ENCODE measurements at regions not wholly inside any gene's neighbourhood (a gene's known extent, or its start where the extent isn't known, plus 50 kb on each side); places are given as distances from the start of the nearest gene placed in this dataset.

DNA sequence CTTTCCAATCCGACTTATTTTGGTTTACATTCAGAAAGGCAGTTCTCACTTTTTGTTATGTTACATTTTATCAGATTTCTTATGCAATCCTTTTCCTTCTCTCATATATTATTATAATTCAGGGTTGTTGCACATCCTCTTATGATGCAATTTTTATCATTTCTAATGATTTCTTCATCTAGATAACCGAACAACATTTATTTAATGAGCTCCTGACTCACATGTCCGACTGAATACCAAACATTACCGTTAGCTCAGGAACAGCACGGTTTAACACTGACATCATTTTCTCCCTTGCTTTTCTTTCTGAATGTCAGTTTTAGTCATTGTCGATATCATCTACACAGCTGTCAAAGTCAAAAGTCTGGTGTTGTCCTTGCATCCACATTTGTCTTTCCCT lies 199.2 kb downstream of the BCHE start:
- no peaks in the 10 kb centered on the region for H3K9me3 ChIP-seq (replicated peaks; ENCODE audit: insufficient read depth, low read length)
- H3F3A ChIP-seq (ENCODE audit: insufficient read depth, low read length), result no peaks in the 10 kb centered on the region
- H3K9ac ChIP-seq (ENCODE audit: low read length), result no peak overlapping the region
- no peaks in the 10 kb centered on the region for H3K9me2 ChIP-seq (replicated peaks; ENCODE audit: insufficient read depth, low read length)
- no peaks in the 10 kb centered on the region for H3K36me3 ChIP-seq (replicated peaks; ENCODE audit: insufficient read depth, low read length)
- TF ChIP-seq EZH2phosphoT487 (IDR thresholded peaks at IDR 0.05; ENCODE audit: low read length), result no peak
- TF ChIP-seq EZH2 (optimal IDR thresholded peaks at IDR 0.05; ENCODE audit: low read depth, low read length), result no peak
- TF ChIP-seq, protein P1, sequence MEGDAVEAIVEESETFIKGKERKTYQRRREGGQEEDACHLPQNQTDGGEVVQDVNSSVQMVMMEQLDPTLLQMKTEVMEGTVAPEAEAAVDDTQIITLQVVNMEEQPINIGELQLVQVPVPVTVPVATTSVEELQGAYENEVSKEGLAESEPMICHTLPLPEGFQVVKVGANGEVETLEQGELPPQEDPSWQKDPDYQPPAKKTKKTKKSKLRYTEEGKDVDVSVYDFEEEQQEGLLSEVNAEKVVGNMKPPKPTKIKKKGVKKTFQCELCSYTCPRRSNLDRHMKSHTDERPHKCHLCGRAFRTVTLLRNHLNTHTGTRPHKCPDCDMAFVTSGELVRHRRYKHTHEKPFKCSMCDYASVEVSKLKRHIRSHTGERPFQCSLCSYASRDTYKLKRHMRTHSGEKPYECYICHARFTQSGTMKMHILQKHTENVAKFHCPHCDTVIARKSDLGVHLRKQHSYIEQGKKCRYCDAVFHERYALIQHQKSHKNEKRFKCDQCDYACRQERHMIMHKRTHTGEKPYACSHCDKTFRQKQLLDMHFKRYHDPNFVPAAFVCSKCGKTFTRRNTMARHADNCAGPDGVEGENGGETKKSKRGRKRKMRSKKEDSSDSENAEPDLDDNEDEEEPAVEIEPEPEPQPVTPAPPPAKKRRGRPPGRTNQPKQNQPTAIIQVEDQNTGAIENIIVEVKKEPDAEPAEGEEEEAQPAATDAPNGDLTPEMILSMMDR (IDR thresholded peaks at IDR 0.05; ENCODE audit: low read length), result no peak
- DNase-seq, result no peak
- H3K4me2 ChIP-seq (ENCODE audit: low read depth, low read length), result no peak overlapping the region
- no peaks in the 10 kb centered on the region for H3K4me1 ChIP-seq (ENCODE audit: low read length)
- no peak overlapping the region for H3K27ac ChIP-seq (ENCODE audit: low read length)
- no peak overlapping the region for H3K4me3 ChIP-seq (ENCODE audit: low read length)
- H4K20me1 ChIP-seq (ENCODE audit: insufficient read depth, low read length), result no peaks in the 10 kb centered on the region
- no peaks in the 10 kb centered on the region for H3K79me2 ChIP-seq (ENCODE audit: low read length)
- no peak overlapping the region for H2AFZ ChIP-seq (ENCODE audit: low read length)
- no peaks in the 10 kb centered on the region for H3K27me3 ChIP-seq (replicated peaks; ENCODE audit: insufficient read depth, low read length)

DNA sequence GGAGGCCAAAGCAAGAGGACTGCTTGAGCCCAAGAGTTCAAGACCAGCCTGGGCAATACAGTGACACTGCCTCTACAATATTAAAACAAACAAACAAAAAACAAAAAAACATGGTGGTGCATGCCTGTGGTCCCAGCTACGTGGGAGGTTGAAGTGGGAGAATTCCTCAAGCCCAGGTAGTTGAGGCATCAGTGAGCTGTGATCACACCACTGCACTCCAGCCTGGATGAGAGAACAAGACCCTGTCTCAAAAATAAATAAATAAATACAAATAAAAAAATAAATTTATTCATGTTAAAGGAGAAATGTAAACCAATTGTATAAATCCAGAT lies 200.6 kb downstream of the BCHE start:
- H3K36me3 ChIP-seq (replicated peaks; ENCODE audit: insufficient read depth, low read length), result no peaks in the 10 kb centered on the region
- H3K27ac ChIP-seq (ENCODE audit: low read length), result no peak overlapping the region
- no peak overlapping the region for H3K9ac ChIP-seq (ENCODE audit: low read length)
- H3K4me1 ChIP-seq (ENCODE audit: low read length), result no peaks in the 10 kb centered on the region
- H3K9me3 ChIP-seq (replicated peaks; ENCODE audit: insufficient read depth, low read length), result no peaks in the 10 kb centered on the region
- no peaks in the 10 kb centered on the region for H3K27me3 ChIP-seq (replicated peaks; ENCODE audit: insufficient read depth, low read length)
- no peak overlapping the region for H2AFZ ChIP-seq (ENCODE audit: low read length)
- H3K79me2 ChIP-seq (ENCODE audit: low read length), result no peaks in the 10 kb centered on the region
- H4K20me1 ChIP-seq (ENCODE audit: insufficient read depth, low read length), result no peaks in the 10 kb centered on the region
- no peak overlapping the region for H3K4me3 ChIP-seq (ENCODE audit: low read length)
- H3K4me2 ChIP-seq (ENCODE audit: low read depth, low read length), result no peak overlapping the region
- H3K9me2 ChIP-seq (replicated peaks; ENCODE audit: insufficient read depth, low read length), result no peaks in the 10 kb centered on the region
- no peak for DNase-seq
- TF ChIP-seq EZH2 (optimal IDR thresholded peaks at IDR 0.05; ENCODE audit: low read depth, low read length) (no peak), EZH2phosphoT487 (IDR thresholded peaks at IDR 0.05; ENCODE audit: low read length) (no peak)
- TF ChIP-seq, protein P1 (IDR thresholded peaks at IDR 0.05; ENCODE audit: low read length), result no peak
- no peaks in the 10 kb centered on the region for H3F3A ChIP-seq (ENCODE audit: insufficient read depth, low read length)

DNA sequence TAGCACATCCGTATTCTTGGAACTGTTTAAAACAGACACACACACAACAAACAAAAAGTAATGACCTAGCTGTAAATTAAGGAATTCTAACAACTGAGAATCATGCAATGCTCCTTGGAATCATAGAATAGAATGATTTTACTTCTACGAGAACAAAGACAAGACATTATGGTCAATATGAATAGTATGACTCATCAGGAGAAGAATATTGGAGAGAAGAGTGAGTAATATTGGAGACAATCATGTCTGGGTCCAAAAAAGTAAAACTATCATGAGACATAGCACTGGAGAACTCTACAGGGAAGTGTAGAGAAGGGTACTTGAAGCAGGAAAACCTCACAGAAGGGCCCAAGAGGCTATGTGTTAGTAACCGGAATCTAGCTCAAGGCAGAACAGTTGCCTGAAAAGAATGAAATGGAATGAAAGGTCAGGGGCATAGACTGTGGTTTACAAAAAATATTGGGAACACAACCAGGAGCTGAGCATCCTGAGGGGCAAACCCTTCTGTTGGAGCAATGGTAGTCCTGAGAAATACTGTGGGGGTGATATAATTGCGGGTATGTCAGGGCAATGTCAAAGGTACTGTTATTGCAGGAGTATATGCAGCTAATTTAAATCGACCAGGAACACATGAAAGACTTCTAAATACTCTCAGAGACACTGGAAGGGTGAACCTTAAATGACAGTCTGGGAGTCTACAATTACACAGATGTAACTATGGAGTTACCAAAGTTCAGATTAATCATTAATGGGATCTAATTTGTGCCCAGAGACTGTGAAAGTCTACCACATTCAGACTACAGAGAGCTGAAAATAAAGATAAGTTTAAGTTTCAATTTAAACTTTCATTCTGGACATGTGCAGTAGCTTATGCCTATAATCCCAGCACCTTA lies 201.2 kb downstream of the BCHE start:
- no peaks in the 10 kb centered on the region for H3K36me3 ChIP-seq (replicated peaks; ENCODE audit: insufficient read depth, low read length)
- no peak overlapping the region for H2AFZ ChIP-seq (ENCODE audit: low read length)
- no peaks in the 10 kb centered on the region for H3K4me1 ChIP-seq (ENCODE audit: low read length)
- H3K9ac ChIP-seq (ENCODE audit: low read length), result no peak overlapping the region
- DNase-seq, result no peak
- no peak overlapping the region for H3K4me2 ChIP-seq (ENCODE audit: low read depth, low read length)
- no peaks in the 10 kb centered on the region for H3K27me3 ChIP-seq (replicated peaks; ENCODE audit: insufficient read depth, low read length)
- H3F3A ChIP-seq (ENCODE audit: insufficient read depth, low read length), result no peaks in the 10 kb centered on the region
- no peaks in the 10 kb centered on the region for H3K79me2 ChIP-seq (ENCODE audit: low read length)
- H3K9me2 ChIP-seq (replicated peaks; ENCODE audit: insufficient read depth, low read length), result no peaks in the 10 kb centered on the region
- no peaks in the 10 kb centered on the region for H3K9me3 ChIP-seq (replicated peaks; ENCODE audit: insufficient read depth, low read length)
- no peaks in the 10 kb centered on the region for H4K20me1 ChIP-seq (ENCODE audit: insufficient read depth, low read length)
- TF ChIP-seq, protein P1 (IDR thresholded peaks at IDR 0.05; ENCODE audit: low read length), result no peak
- TF ChIP-seq EZH2 (optimal IDR thresholded peaks at IDR 0.05; ENCODE audit: low read depth, low read length) (no peak), EZH2phosphoT487 (IDR thresholded peaks at IDR 0.05; ENCODE audit: low read length) (no peak)
- H3K4me3 ChIP-seq (ENCODE audit: low read length), result no peak overlapping the region
- no peak overlapping the region for H3K27ac ChIP-seq (ENCODE audit: low read length)

Data from MM.1S (cell line).